ENCODE measurements at regions not wholly inside any gene's neighbourhood (a gene's known extent, or its start where the extent isn't known, plus 50 kb on each side); places are given as distances from the start of the nearest gene placed in this dataset.
"Not testable (repeated sequence)": the region's sequence is repeated elsewhere in the genome, so short reads cannot be mapped to it uniquely, and the experiment has no call there.

GRCh38 chr12:34109390-34109789 lies 87.1 kb downstream of the ALG10 start:
- no peak overlapping the region for H3K27ac ChIP-seq
- no peak for TF ChIP-seq CTCF (IDR thresholded peaks at IDR 0.05)
- H3K4me3 ChIP-seq, result no peak overlapping the region
- no peak for DNase-seq (ENCODE audit: low spot score)

- not testable (repeated sequence) for H3K4me3 ChIP-seq; DNase-seq (ENCODE audit: low spot score); H3K27ac ChIP-seq
These were observed 87.7 kb downstream of the ALG10 start for GRCh38 chr12:34109909-34110531.

- no peak overlapping the region for H3K4me3 ChIP-seq
- no peak for TF ChIP-seq CTCF (IDR thresholded peaks at IDR 0.05)
- no peak for DNase-seq (ENCODE audit: low spot score)
These were observed 97.1 kb downstream of the ALG10 start for GRCh38 chr12:34119366-34119765.

GRCh38 chr12:34121360-34121759 lies 99.1 kb downstream of the ALG10 start:
- Histone ChIP-seq H3K4me3 (no peak overlapping the region), H3K27ac (no peak overlapping the region)
- TF ChIP-seq CTCF (IDR thresholded peaks at IDR 0.05), result no peak
- DNase-seq (ENCODE audit: low spot score), result no peak

More at GRCh38 chr12:34119366-34119765, 97.1 kb downstream of the ALG10 start:
- H3K27ac ChIP-seq, result no peak overlapping the region

GRCh38 chr12:34123092-34123491 lies 100.8 kb downstream of the ALG10 start:
- peak; percentile 66 for TF ChIP-seq CTCF (IDR thresholded peaks at IDR 0.05)
- not testable (repeated sequence) for DNase-seq (ENCODE audit: low spot score); H3K27ac ChIP-seq; H3K4me3 ChIP-seq

- TF ChIP-seq CTCF (IDR thresholded peaks at IDR 0.05), result no peak
- no peak overlapping the region for H3K4me3 ChIP-seq
- H3K27ac ChIP-seq, result no peak overlapping the region
- DNase-seq (ENCODE audit: low spot score), result no peak
These were observed 102.3 kb downstream of the ALG10 start for GRCh38 chr12:34124608-34125007.

- no peak for DNase-seq (ENCODE audit: low spot score)
- H3K4me3 ChIP-seq, result peak overlapping the region; percentile 34
- no peak overlapping the region for H3K27ac ChIP-seq
- no peak for TF ChIP-seq CTCF (IDR thresholded peaks at IDR 0.05)
These were observed 103.9 kb downstream of the ALG10 start for GRCh38 chr12:34126239-34126641.

Measured in coronary artery (tissue), 2 donors.